ENCODE measurements at regions not wholly inside any gene's neighbourhood (a gene's known extent, or its start where the extent isn't known, plus 50 kb on each side); places are given as distances from the start of the nearest gene placed in this dataset.

GRCh38 chr6:25002326-25003091 lies 66.7 kb upstream of the RIPOR2 start:
- H3K27ac ChIP-seq (ENCODE audit: insufficient read length, low read depth, low read length), result no peak overlapping the region
- H3K56ac ChIP-seq (ENCODE audit: insufficient read length, low read depth, low read length), result no peak overlapping the region
- H3K27me3 Mint-ChIP-seq (ENCODE audit: low read depth), result no peaks in the 10 kb centered on the region
- H3K4ac ChIP-seq (ENCODE audit: low read depth, low read length), result no peak overlapping the region
- H4K91ac ChIP-seq (ENCODE audit: insufficient read length, low read depth, low read length), result no peak overlapping the region
- no peak overlapping the region for H2AFZ ChIP-seq (ENCODE audit: low read length)
- no peaks in the 10 kb centered on the region for H4K20me1 ChIP-seq (ENCODE audit: control insufficient read depth, insufficient read depth, insufficient read length)
- H3K4me3 Mint-ChIP-seq, result no peak overlapping the region
- no peak overlapping the region for H3K14ac ChIP-seq (ENCODE audit: insufficient read depth, low read length)
- H3K9ac ChIP-seq (ENCODE audit: extremely low read depth, insufficient read length, low read length), result no peak overlapping the region
- TF ChIP-seq CTCF (conservative IDR thresholded peaks at IDR 0.05), result no peak
- no peaks in the 10 kb centered on the region for H3K27me3 ChIP-seq (ENCODE audit: insufficient read depth, low read length)
- no peaks in the 10 kb centered on the region for H3K23me2 ChIP-seq (ENCODE audit: insufficient read length, low read depth, low read length, poor library complexity, severe bottlenecking)
- H3K18ac ChIP-seq (ENCODE audit: insufficient read length, low read depth, low read length), result no peak overlapping the region
- no peak overlapping the region for H2BK20ac ChIP-seq (ENCODE audit: low read depth, low read length, poor library complexity, severe bottlenecking)
- H3K4me2 ChIP-seq (ENCODE audit: insufficient read depth, insufficient read length, low read length), result no peak overlapping the region
- H3K4me1 Mint-ChIP-seq, result peaks cover 27 to 29% of the 10 kb centered on the region in 2 experiments
- no peak overlapping the region for H2BK12ac ChIP-seq (ENCODE audit: insufficient read length, low read depth, low read length)
- no peak overlapping the region for H2AK5ac ChIP-seq (ENCODE audit: insufficient read length, low read length)
- no peak overlapping the region for H4K5ac ChIP-seq (ENCODE audit: insufficient read length, low read depth, low read length)
- H2BK120ac ChIP-seq (ENCODE audit: low read depth, low read length, poor library complexity, severe bottlenecking), result no peak overlapping the region
- H2BK5ac ChIP-seq (ENCODE audit: insufficient read length, low read length), result no peak overlapping the region
- H3K9me3 Mint-ChIP-seq, result no peaks in the 10 kb centered on the region
- H3K79me1 ChIP-seq (ENCODE audit: insufficient read depth, low read depth, low read length, poor library complexity, severe bottlenecking), result no peaks in the 10 kb centered on the region
- H3K79me2 ChIP-seq (ENCODE audit: insufficient read depth, low read length), result no peaks in the 10 kb centered on the region
- no peak for DNase-seq
- no CpG with 5 or more reads among the region's 11 CpGs for WGBS (ENCODE audit: extremely low coverage, insufficient read length, low lambda C conversion rate)
- H3K36me3 Mint-ChIP-seq (ENCODE audit: insufficient read depth in 1 of 3, low read depth in 3 of 3), result peaks cover 0 to 4% (median 0%) of the 10 kb centered on the region in 3 experiments; a peak in 1 of 7 replicates
- H3K27ac Mint-ChIP-seq, result no peak overlapping the region
- no peak overlapping the region for H3K23ac ChIP-seq (ENCODE audit: insufficient read length, low read depth, low read length)
- peaks cover 3% of the 10 kb centered on the region; the same call in 1 of the 2 replicates for H3K4me1 ChIP-seq (ENCODE audit: insufficient read depth, low read length)
- H3T11ph ChIP-seq (ENCODE audit: low read length), result no peak overlapping the region
- H4K8ac ChIP-seq (replicated peaks; ENCODE audit: insufficient read length, low read depth, low read length), result no peak overlapping the region
- no peaks in the 10 kb centered on the region for H3K9me3 ChIP-seq (ENCODE audit: control insufficient read depth, low read depth, low read length)
- no peak overlapping the region for H2BK15ac ChIP-seq (ENCODE audit: low read depth, low read length)

Measured in H9 (cell line).